Astrocyte of the hippocampus (primary cell): ENCODE measurements at regions not wholly inside any gene's neighbourhood (a gene's known extent, or its start where the extent isn't known, plus 50 kb on each side); places are given as distances from the start of the nearest gene placed in this dataset.
A peak's percentile ranks its signal among the peaks of the same experiment; 100 is the strongest.
"Not testable (repeated sequence)": the region's sequence is repeated elsewhere in the genome, so short reads cannot be mapped to it uniquely, and the experiment has no call there.

Source experiments
- DNase-seq: peaks from one replicate; pipeline ENCODE4 v3.0.0; 2011; ENCODE audit warnings: low read depth, low spot score

DNA sequence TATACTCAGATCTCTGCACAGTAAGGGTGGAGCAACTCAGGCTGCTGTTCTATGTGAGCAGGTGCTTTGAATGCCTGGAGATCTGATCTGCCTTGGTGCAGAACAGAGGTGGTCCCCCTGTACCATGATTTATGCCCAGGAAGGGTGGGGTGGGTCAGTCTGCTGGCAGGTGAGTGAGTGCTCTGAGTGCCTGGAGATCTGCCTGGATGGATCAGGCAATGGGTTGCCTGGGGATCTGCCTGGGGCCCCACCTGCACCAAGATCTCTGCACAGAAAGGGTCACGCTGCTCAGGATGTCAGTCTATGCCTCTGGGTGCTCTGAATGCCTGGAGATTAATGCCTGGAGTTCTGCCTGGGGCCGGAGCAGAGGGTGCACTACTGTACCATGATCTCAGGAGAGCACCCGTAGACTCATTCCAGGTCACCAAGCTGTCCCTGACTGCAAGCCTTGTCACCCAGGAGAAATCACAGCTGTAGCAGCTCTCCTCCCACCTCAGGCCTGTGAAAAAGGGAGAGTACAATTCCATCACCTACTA lies 342.9 kb downstream of the GBA3 start:
- DNase-seq, result no peak

DNA sequence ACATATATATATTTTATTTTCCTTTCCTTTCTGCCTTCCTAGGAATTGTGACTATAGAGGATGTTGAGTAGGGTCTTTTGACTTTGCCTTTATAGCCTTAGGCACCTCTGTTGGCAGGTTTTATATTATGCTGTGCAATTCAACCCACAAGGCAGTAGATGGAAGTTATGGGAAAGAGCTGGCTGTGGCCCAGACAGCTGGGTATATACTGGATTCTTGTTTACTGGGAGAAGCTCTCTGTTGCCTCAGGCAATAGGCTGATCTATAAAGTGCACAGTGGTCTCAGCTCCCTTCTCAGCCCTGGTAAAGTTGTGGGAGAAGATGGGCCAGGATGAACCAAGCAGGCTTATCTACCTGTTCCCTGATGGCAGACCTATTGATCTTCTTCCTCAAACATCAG lies 342.0 kb downstream of the GBA3 start:
- DNase-seq, result peak; percentile 34

DNA sequence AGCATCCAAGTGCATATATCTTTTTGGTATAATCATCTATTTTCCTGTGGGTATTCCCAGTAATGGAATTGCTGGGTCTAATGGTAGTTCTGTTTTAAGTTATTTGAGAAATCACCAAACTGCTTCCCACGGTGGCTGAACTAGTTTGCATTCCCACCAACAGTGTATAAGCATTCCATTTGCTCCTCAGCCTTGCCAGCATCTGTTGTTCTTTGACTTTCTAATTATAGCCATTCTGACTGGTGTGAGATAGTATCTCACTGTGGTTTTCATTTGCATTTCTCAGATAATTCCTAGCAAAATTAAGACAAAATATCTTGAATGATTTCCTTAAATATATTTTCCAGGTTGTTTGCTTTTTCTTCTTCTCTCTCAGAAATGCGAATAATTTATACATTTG lies 341.1 kb downstream of the GBA3 start:
- DNase-seq, result peak; percentile 82

DNA sequence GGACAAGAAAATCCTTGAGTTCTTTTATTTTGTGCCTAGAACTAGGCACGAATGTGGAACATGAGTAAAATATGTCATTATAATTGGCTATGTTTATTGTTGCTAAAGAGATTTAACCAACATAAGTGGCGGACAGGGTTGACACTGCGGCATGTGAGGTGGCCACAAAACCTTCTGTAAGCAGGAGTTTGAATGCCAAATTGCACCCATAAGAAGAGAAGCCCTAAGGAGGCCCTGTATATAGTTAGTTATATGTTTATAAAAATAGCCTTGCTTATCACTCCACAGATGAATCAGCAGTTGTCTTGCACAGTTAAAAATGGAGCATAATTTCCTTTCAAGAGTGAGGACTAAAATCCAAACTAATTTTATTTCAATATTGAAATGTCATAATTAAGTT lies 336.1 kb downstream of the GBA3 start:
- no peak for DNase-seq

DNA sequence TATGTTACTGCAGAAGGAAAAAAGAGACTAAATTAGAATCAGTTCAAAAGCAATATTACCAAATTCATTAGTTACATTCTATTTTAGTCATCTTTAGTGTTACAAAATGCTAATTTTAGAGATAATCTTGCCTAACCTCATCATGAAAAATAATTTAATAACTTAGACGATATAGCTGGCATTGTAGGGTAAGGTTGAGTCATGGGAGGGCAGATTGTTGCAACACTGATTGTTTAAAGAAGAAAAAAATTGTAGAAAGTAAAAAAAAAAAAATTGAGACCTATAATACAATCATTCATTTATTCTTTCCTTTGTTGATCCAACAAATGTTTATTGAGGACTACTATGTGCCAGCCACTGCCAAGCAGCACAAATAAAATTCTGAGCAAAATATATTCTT lies 330.9 kb downstream of the GBA3 start:
- DNase-seq, result no peak

DNA sequence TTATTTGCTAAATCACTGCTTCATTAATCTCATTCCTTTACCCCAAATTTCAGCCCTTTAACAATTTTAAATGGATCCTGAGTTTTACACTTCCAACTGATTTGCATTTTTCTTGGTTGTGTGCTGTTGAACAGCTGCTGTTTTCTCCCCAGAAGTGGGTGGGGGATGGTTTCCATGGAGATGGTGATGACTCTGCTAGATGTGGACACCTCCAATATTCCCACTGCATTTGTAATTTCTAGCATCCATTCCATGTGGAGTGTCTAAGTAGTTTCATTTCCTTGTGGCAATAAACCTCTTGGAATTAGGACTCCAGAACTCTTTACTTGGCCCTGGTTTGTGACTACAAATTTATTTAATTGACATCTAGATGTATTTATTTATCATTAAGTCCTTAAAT lies 330.4 kb downstream of the GBA3 start:
- DNase-seq, result peak; percentile 25

DNA sequence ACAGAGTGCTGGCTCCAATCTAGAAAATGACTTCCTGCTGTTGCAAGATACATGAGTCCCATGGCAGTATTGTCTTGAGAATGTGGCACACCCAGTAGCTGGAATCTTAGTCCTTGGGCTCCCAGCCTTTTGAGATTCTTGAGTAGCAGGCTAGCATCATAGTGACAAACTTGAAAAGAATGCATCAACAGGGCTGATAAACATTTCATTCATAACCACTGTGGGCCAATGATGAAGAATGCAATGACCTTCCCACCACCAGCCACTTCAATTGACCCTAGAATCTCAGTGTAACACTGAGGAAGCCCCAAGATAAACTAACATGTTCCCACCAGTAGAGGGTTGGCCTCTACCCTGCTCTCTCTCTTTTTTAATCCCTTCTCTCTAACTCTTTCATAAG lies 329.3 kb downstream of the GBA3 start:
- peak; percentile 94 for DNase-seq

DNA sequence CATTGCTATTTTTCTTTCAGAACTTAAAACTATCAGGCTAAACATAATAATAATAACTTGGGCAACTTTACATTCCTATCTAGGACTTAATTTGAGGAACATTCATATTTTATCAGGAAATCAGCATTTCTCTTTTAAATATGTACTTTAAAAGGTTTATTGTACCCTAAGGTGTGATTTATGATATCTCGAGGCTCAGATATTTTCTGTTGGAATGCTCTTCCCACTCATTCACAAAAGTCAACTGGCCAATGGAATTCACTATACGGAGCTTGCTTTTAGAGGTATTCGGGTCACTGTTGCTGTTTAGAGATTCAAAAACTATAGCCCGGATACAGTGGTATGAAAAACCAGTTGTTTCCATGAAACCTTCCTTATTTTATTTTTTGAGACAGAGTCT lies 328.3 kb downstream of the GBA3 start:
- no peak for DNase-seq

DNA sequence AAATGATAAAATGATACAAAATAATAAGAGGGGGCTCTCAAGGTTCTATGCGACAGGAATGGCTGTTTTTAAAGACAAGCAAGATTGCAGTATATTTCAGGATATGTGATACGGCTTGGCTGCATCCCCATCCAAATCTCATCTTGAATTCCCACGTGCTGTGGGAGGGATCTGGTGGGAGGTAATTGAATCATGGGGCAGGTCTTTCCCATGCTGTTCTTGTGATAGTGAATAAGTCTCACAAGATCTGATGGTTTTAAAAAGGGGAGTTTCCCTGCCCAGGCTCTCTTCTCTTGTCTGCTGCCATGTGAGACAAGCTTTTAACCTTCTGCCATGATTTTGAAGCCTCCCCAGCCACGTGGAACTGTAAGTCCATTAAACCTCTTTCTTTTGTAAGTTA lies 327.7 kb downstream of the GBA3 start:
- not testable (repeated sequence) for DNase-seq

DNA sequence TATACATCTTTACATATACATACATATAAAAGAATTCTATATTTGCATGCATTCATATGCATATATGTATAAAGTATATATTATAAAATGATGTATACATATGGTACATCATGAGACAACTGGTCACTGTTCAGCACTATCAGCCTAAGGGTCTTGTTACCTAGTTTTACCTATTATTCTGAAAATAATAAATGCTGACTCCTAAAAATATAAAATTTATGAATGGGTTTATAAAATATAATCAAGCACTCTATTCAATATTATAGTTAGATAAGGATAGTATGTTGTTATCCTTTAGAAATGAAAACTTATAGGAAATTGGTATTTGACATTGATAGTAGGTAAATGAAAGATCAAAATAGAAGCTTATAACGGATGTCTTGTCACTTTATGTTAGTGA lies 324.2 kb downstream of the GBA3 start:
- DNase-seq, result no peak

DNA sequence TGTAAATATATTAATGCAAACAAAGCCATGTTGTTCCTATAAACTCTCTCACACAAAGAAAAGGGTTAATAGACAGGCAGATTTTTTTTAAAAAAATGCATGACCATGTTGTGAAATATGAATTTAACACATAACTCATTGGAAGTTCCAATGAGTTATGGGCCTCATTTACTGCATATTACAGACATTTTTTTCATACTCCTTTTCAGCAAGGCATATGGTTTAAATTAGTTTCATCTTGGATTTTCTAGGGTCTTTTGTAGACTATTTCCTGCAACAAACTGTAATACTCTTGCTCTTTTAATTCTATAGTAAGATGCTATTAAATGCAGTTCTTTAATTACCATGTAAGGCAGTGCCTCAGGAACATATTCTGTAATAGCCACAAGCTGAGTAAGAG lies 323.1 kb downstream of the GBA3 start:
- no peak for DNase-seq

DNA sequence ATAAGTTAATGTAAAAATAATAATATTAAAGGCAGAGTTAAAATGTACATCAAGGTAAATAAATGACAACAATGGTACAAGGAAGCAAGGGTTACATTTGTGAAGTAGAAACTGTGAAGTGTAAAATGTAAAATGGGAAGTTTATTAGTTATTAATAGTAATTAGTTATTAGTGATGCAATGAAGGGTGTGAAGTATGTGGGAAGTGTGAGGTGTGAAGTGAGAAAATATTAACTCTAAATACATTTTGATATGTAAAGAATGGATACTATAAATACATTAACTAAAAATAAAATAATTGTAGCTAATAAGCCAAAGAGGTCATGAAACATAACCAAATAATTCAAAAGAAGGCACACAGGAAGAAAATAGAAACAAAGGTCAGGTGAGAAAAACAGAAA lies 316.4 kb downstream of the GBA3 start:
- DNase-seq, result no peak

DNA sequence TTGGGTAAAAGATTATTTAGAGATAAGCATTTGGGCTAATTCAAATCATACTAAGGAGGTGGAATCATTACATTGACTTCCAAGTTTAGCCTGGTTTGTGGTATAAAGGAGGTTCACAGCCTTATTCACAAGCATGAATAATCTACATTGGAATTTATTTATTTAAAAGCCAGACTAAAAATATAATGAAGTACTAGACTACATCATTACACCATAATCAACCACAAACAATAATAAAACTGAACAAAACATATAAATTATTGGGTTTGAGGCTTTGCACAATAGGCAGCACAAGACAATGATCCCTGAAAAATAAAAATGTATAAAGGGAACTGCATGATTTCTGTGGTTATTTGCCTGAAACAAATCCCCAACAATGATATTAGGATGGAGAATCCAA lies 314.0 kb downstream of the GBA3 start:
- DNase-seq, result peak; percentile 67

DNA sequence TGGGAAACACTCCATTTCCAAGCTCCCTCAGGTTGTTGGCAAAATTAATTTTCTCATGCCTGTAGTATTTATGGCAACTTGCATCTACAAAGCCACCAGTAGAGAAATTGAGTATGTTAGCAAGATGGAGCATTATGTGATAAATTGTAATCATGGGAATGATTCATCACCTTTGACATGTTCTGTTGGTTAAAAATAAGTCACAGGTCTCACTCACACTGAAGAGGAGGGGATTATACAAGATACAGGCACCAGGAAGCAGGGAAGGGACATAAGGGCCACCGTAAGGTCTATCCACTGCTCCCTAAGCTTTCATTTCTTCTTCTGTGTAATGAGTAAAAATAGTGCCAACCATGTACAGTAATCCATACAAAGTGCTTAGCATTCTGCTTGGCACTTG lies 313.0 kb downstream of the GBA3 start:
- DNase-seq, result no peak

DNA sequence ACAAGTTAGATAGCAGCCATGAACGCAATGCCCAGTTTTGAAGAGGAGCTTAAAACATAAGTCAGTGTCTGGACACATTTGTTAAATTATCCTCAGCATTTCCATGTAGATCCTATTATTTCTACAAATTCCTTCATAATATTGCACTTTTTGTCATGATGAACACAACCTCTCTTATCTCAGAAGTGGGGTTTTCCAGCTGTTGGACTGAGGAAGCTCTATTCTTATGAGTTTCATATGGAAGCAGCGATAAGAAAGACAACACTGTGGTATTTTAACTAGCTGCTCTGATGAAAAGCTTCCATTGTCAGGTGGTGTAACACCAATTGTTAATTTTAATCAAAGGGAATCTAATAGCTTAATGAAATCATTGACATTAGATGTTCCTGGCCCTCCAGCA lies 308.7 kb downstream of the GBA3 start:
- no peak for DNase-seq

DNA sequence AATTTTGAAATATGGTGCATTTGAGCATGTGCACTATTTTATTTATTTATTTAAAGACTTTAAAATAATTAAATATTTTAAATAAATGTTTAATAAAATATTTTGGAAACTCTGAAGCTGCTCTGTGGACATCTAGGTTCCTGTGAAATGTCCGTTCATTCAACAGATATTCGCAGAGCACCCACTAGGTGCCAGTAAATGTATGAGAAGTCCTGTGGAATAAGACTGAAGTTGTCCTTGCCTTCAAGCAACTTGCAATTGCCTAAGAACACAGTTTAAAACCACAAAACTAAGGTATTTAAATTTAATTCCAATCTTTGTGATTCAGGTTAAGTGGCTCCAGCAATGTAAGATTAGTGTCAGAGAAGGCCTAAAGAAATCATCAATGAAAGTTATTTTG lies 306.7 kb downstream of the GBA3 start:
- no peak for DNase-seq

DNA sequence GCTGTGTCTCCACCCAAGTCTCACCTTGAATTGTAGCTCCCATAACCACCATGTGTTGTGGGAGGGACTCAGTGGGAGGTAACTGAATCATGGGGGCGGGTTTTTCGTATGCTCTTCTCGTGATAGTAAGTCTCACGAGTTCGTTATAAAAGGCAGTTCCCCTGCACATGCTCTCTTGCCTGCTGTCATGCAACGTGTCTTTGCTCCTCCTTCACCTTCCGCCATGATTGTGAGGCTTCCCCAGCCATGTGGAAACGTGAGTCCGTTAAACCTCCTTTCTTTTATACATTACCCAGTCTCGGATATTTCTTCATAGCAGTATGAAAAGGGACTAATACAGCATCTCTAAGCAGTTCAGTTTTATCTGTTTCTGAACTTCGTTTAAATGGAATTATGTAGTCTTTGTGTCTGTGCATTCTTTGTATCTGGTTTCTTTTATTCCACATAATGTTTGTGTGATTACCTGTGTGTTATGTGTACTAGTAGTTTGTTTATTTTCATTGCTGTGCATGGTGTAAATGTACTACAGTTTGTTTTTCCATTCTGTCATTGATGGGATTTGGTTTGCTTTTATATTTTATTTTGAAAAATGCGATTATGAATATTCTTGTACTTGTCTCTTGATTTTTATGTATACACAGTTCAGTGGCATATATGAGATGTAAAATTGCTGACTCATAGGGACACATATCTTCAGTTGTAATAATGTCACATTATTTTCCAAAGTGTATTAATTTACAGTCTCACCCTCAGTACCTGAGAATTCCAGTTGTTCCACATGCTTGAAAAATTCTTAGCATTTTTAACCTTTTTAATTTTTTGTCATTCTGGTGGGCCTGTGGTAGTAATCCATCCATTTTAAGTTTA lies 304.9 kb downstream of the GBA3 start:
- DNase-seq, result no peak

DNA sequence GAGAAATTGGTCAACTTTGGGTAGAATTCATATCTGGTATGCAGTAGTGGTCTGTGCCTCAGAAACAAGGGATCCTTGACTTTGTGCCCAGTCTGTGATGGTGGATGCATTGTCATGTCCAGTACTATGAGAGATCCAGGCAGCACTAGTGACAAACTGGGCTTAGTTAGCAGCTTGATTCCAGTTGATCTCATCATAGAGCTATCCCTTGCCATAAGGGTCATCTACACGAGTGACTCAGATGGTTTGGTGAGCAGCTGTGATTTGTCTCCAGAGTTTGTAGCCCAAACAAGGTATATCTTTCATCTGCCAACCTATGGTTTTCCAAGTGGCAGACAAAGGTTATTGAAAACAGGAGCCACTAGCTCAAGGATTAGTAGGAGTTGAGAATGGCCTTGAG lies 298.8 kb downstream of the GBA3 start:
- no peak for DNase-seq

DNA sequence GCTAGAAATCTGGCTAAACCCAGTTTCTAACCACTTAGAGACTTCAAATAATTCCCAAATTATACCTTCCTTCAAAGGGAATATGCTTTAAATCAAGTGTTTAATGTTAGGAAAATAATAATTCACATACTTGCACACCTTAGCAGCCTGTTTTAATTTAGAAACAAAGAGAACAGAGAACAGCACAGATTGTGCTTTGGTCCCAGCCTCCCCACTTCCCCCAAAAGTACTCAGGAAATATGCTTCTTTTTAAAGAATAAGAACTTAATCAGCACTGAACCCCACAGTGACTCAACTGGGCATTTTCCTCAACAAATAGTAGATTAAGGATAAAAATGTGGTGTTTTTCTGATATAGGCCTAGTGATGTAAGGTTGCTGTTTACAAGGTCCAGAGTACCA lies 295.8 kb downstream of the GBA3 start:
- DNase-seq, result no peak

DNA sequence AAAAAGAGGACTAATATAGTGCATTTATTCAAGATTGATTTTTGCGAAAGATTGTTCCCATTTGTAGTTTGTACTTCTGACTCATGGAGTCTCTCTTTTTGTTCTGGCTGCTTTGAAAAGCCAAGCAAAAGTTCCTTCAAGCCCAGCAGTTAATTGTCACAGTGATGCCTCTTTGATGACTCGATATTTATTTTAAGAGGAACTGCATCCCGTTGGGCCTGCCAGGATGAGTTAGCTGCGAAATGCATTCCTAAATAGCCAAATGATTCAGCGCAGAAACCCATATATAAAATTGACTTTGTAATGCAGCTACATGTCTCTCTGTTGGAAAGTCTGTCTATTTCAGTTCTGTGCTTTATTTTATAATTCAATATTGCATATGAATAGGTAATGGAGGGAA lies 295.1 kb downstream of the GBA3 start:
- peak; percentile 82 for DNase-seq

DNA sequence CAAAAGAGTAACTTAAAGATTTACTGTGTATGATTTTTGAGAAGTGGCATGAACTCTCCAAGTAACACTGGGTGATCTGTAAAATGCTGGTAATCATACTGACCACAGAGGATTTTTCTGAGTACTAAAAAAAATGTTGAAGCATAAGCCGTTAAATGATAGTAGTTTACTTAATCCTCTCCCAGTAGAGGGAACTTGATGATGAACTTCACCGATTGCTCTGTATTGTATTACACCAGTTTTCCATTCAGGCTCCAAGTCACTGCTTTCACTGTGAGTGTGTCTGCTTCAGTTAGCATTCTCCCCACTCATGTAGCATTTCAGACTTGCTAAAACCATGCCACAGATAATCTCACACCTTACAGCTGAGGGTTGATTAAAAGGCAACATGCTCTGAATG lies 294.1 kb downstream of the GBA3 start:
- DNase-seq, result peak; percentile 22

DNA sequence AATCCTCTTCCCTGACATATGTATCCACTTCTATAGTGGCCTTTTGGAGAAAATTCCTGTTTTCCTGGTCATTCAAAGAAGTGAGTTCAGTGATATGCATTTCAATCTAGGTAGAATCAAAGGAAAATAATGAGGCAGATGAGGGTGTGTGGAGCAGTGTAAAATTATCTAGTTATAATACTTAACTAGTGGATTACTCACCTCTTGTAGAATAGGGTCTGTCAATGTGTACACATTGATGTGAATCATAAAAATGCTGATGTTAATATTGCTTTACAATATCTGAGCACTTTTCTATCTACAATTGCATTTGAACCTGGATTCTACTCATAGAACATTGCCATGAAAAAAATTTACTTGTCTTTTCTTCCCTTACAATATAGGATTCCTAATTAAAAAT lies 293.5 kb downstream of the GBA3 start:
- DNase-seq, result no peak

DNA sequence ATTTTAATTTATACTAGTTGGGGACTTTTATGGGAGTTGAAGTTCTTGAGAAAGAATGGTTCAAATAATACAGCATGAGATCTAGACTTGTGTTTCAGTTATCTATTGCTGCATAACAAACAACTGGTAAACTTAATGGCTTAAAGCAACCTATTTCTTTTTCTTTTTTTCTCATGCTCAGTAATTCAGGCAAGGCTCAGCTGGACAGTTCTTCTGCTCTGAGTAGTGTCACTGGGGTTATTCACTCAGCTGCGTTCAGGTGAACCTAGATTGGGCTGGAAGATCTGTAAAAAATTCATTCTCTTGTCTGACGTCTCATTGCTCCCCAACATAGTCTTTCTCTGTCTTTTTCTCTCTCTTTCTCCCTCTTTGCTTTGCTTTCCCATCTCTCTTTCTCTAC lies 291.7 kb downstream of the GBA3 start:
- DNase-seq, result no peak

DNA sequence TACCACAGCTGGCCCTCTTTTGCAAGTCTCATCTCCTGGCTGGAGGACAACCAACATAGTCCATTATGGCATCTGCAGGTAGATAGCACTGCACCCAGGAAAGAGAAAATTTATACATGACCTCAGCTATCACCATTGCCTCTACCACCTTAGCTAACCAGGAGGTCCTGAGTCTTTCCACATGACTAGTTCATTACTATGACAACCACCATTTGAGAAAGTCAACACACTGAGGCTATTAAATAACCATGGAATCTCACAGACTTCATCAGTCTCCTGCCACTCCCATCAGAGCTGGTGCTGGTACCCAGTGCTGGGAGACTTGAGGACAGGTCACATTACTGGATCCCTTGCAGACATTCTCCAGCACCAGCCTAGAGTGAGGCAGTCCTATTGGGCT lies 285.9 kb downstream of the GBA3 start:
- peak; percentile 2 for DNase-seq
